Stimulated activated CD4-positive, alpha-beta T cell treated with anti-CD3 and anti-CD28 coated beads, Interleukin-2, amount 100 ng/mL, for 4 hours (primary cell): ENCODE measurements at regions not wholly inside any gene's neighbourhood (a gene's known extent, or its start where the extent isn't known, plus 50 kb on each side); places are given as distances from the start of the nearest gene placed in this dataset.

Source experiments
- DNase-seq: peaks from one replicate; pipeline ENCODE4 v3.0.0-alpha.2; 2020; ENCODE audit warnings: low read depth

DNA sequence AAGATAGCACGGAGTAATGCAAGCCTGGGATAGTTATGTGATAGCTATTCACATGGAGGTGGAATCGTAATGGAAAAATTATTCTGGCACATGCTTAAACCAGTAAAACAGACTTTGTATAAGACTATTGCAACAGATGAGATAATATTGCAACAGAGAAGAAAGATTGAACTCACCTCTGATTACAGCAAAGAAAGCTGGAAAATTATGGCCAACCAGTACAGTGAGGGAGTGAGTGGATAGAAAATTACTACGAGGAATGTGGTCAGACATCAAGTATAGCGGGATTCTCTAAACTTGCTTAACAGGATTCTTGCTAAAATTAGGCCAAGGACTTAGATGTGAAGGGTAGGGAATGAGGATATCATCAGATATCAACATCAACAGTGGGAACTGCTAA, 397.6 kb upstream of the KLHL1 start:
- no peak for DNase-seq

DNA sequence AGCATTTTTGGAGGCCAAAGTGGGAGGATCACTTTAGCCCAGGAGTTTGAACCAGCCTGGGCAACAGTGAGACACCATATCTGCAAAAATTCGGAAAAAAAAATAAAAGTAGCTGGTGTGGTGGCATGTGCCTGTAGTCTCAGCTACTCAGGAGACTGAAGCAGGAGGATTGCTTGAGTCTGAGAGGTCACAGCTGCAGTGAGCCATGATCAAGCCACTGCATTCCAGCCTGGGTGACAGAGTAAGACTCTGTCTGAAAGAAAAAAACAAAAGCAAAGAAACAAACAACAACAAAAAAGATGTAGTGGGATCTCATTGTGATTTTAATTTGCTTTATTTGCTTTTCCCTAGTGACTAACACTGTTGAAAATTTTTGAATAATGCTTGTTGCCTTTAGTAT, 394.7 kb upstream of the KLHL1 start:
- DNase-seq, result no peak

GRCh38 chr13:70490320-70490935, 382.2 kb upstream of the KLHL1 start:
- DNase-seq, result no peak

GRCh38 chr13:70484931-70485330, 376.7 kb upstream of the KLHL1 start:
- no peak for DNase-seq

DNA sequence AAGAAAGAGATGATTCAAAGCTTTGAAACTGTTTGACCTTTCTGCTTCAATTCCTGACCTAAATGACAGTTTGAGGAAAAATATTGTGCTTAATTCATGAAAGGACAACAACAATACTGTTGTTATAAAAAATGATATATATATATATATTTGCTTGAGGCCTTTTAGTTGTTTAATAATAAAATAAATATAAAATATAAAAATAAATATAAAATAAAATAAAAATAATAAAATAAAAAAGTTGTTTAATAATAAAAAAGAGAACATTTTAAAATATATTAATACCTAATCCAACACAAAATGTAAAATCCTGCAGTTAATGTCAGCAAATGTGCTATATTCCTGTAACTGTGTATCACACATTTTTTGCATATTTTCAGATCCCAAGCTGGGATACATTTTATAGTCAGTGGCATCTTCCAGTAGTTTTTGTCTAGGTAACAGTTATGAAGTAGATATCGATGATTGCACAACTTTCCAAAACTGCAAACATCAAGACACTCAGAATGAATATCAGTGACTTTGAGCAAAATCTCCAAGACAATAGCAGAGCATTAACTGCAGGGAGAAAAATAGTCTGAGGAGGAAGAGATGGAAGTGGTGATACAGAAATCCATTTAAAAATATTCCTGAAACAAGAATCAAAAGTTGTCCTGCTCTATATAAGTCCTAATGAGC, 375.5 kb upstream of the KLHL1 start:
- no peak for DNase-seq

DNA sequence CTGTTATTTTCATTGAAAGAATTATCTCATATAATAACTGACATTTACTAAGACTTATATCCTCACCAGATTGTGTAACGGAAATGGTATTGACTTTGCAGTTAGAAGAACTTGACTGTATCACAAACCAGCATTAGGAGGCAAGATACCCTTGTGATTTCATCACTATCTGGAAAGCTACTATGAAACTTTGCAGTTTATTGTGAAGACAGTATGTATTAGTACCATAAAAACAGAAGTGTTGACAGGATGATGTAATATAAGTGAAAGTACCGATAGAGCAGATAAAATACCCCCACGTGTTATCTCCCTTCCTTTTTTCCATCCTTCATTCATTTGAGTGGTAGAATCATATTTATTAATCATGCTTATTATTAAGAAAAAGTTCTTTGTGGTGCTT, 365.7 kb upstream of the KLHL1 start:
- DNase-seq, result no peak

DNA sequence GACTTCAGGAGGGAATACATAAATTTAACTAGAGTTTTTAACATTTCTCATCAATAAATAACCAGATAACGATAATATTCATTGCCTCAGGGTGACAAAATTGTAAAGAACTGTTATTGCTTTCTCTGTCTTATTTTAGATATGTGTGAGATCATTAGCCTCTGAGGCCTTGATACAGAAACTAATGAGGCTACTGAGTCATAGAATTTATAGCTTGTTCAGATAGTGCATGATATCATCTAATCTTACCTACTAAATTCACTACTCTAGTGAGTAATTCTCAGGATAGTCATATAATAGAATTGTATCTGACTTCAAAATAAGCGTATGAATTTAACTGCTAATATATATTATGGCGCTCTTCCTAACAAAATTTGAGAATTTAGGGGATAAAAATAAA, 360.8 kb upstream of the KLHL1 start:
- DNase-seq, result no peak

GRCh38 chr13:70457474-70457873, 349.2 kb upstream of the KLHL1 start:
- DNase-seq, result no peak

GRCh38 chr13:70448820-70449219, 340.6 kb upstream of the KLHL1 start:
- DNase-seq, result no peak

DNA sequence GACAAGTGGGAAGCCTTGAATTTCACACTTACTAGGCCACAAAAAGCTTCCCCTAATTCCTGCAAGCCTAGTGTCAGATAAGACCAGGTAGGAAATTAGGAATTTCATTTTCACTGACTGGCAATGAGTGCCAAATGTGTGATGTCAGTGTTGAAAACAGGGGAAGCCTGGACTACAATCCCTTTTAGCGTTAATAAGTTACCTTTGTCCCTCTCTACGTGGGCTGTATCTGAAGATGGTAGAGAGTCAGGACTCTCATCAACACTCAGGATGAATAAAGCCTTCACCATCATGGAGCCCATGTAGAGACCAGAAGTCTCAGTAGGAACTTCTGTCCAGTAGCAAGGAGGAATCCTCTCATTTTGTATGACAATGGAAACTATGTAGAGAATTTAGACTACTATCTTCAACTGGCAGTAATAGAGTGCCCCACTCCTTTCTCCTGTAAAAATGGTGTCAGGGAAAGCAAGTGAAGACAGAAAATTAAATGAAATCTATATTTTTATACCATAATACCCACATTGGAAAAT, 324.1 kb upstream of the KLHL1 start:
- DNase-seq, result no peak

DNA sequence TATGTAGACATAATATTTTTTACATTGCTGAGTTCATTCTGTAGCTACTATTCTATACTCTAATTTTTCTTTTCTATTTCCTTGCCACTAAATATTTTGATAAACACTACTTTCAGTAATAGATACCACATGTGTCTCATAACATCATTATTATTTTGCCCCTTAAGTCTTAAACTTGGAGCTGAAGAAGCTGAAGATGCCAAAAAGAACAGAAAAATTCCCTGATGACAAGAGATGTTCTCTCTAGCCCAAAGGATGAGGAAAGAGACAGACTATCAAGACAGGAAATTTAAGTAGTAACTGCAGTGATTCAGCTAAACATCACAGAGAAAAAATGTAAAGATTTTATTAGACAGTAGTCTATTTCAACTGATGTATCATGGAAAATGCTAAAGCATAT, 322.0 kb upstream of the KLHL1 start:
- DNase-seq, result no peak

DNA sequence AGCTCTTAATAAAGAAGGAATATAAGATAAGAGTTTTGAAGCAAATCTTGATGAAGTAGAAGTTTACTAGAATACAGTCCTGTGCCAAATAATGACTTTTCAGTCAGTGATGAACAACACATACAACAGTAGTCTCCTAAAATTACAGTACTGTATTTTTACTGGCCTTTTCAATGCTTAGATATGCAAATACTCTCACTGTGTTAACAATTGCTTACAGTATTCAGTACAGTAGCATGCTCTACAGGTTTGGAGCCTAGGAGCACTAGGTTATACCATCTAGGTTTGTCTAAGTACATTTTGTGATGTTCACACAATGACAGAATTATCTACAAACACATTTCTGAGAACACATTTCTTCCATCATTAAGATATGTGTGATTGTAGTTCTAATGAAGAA, 316.7 kb upstream of the KLHL1 start:
- no peak for DNase-seq

- no peak for DNase-seq
Observed at GRCh38 chr13:70424428-70424827, 316.2 kb upstream of the KLHL1 start.

DNA sequence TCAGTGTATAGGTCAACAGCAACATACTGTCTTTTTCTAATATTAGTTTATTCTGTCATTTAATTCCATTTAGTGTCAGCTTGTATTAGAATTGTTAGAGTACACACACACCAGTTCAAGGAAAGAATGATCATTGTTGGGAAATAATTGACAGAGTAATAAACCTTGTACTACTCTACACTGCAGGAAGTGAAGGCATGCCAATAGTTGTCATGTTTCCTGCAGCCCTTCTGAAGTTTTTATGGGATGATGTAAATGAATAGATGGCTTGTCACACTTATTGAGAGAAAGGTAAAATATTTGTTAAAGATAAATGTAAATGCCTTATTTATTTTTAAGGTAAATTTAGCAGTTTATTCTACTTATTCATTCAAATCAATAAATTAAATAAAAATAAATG, 306.9 kb upstream of the KLHL1 start:
- DNase-seq, result no peak

- no peak for DNase-seq
Observed at GRCh38 chr13:70408865-70409264, 300.6 kb upstream of the KLHL1 start.

DNA sequence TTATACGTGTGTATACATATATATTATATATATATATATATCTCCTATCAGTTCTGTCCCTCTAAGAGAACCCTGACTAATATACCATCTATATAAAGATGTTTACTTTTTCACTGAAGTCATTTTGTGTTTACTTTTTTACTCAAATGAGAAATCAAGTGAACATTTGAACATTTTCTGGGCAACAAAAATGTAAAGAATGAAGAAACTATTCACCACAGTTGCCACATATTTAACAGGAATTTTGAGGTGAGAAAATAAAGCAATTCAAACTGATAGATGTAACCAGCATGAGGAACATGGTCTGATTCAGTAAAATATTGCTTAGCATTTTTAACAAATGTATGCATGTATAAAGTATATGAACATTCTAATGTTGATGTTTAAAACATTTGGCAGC, 299.2 kb upstream of the KLHL1 start:
- DNase-seq, result no peak

- DNase-seq, result no peak
Observed at GRCh38 chr13:70405266-70405665, 297.0 kb upstream of the KLHL1 start.

GRCh38 chr13:70394031-70394548, 285.8 kb upstream of the KLHL1 start:
- DNase-seq, result no peak

GRCh38 chr13:70391678-70392077, 283.4 kb upstream of the KLHL1 start:
- DNase-seq, result no peak

DNA sequence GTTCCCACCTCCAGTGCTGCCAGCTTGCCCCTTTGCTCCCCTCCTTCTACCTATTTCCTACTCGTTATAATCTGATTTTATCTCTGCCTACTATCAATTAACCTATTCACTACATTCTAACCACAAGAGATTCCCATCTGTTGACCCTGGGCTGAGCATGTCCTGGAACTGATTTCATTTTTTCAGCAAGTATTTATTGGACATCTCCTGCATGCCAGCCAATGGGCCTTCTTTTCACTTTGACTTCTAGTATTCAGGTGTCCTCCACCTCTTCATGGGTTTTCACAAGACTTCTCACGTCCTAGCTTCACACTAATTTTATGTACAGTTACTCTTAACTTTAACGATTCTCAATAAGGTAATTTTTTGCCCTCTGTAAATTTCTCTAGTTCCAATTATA, 282.7 kb upstream of the KLHL1 start:
- DNase-seq, result no peak

GRCh38 chr13:70390064-70390463, 281.8 kb upstream of the KLHL1 start:
- no peak for DNase-seq

GRCh38 chr13:70388935-70389334, 280.7 kb upstream of the KLHL1 start:
- DNase-seq, result no peak

DNA sequence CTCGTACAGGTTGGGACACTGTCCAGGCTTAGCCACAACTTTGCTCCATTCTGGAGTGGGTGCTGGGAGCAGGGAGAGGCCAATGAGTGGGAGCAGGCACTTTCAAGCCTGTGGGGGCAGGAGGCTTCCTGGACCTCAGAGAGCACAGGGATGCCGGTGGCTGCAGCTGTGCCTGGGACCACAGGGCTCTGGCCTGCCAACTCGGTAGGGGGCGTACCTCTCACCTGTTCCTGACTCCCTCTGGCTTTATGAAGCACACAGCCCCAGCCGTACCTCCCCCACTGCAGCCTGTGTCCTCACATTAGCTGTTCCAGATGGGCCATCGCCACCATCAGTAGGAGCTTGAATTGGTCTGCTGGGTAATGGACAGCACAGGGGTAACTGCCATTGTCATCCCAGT, 278.7 kb upstream of the KLHL1 start:
- no peak for DNase-seq

- DNase-seq, result no peak
Observed at GRCh38 chr13:70385852-70386251, 277.6 kb upstream of the KLHL1 start.
